SH-SY5Y (cell line): ENCODE measurements at regions not wholly inside any gene's neighbourhood (a gene's known extent, or its start where the extent isn't known, plus 50 kb on each side); places are given as distances from the start of the nearest gene placed in this dataset.

Source experiments
- GATA2 ChIP-seq: IDR thresholded peaks from 2 replicates; pipeline ENCODE4 v1.6.1; 2011; ENCODE audit warnings: mild to moderate bottlenecking, low read depth, low read length
- GATA3 ChIP-seq: IDR thresholded peaks from 2 replicates; pipeline ENCODE4 v1.6.1; 2011; ENCODE audit warnings: low read depth, mild to moderate bottlenecking, low read length, moderate library complexity

DNA sequence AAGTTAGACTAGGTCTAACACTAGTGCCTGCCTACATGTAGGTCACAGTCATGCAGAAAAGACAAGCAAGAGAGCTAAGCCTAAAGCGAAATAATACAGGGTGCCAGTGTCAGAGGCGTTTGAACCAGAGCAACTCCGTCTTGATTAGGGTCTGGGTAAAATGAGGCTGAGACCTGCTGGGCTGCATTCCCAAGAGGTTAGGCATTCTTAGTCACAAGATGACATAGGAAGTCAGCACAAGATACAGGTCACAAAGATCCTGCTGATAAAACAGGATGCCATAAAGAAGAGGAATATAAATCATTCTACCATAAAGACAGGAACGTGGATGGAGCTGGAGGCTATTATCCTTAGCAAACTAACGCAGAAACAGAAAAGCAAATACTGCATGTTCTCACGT lies 120.9 kb downstream of the BEND2 start:
- TF ChIP-seq GATA2 (no peak), GATA3 (no peak)
